ENCODE measurements at regions not wholly inside any gene's neighbourhood (a gene's known extent, or its start where the extent isn't known, plus 50 kb on each side); places are given as distances from the start of the nearest gene placed in this dataset.
"Not testable (repeated sequence)": the region's sequence is repeated elsewhere in the genome, so short reads cannot be mapped to it uniquely, and the experiment has no call there.

DNA sequence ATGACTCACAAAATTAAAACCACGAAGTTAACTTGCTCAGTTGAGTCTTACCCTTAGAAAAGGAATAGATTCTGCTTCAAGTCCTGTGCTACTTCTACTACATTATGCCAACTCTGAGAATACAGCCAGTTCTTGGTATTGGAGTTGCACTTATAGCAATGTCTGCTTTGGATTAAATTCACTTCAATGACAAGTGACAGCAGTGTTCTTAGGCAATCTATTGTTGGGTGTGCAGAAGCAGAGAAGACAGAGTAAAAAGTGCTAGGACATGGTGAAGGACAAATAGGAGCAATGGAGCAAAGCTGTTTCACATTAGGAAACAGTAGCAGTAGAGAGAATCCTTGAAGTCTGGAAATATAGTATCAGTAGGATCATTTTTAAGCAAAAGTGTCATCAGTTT lies 713.1 kb downstream of the SI start:
- no peak for DNase-seq

DNA sequence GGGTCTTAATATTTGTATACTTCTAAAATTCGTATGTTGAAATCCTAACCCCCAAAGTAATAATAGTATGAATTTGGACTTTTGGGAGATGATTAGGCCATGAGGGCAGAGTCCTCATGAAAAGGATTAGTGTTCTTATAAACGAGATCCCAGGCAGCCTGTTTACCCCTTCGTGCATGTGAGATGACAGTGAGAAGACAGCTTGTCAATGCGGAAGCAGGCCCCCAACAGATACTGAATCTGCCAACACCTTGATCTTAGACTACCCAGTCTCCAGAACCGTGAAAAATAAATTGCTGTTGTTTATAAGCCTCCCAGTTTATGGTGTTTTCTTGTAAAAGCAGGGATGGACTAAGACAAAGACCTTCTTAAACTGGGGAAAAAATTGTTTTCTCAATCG lies 714.2 kb downstream of the SI start:
- DNase-seq = no peak

GRCh38 chr3:164360738-164361406 lies 717.4 kb downstream of the SI start:
- DNase-seq = no peak

- DNase-seq = no peak
Observed at GRCh38 chr3:164360078-164360578, 718.2 kb downstream of the SI start.

DNA sequence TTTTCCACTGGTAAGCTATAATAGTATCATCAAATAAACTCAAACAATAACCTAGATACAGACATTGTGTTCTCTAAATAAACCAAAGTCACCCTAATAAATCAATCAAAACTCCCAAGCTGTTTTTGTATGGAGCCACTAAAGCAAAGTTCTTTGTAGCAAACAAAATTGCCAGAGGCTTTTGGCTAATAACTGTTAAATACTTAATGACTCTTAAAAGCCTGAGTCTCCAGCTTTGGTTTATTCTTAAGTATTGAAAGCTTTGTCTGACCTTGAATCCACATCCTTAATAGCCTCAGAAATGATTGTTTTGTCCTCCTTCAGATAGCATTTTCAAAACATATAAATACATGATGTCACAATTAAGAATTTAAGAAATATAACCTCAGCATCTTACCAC lies 725.3 kb downstream of the SI start:
- no peak for DNase-seq

GRCh38 chr3:164351131-164351530 lies 727.2 kb downstream of the SI start:
- DNase-seq = no peak

GRCh38 chr3:164342206-164342605 lies 736.1 kb downstream of the SI start:
- DNase-seq = not testable (repeated sequence)

DNA sequence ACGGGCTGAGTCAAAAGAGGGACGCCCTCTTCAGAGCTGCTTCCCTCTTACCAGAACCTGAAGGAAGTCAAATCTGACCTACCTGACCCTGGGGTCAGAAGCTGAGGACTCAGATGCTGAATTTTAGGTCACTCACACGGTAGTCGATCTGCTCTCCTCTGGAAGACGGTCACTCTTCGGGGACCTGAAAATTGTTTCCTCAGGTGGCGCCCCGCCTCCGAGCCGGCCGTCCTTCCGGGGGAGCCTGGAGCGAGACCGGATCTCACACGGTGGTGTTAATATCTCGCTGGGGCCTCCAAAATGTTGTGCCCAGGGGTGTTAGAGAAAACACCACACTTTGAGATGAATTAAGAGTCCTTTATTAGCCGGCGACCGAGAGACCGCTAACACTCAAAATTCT lies 737.2 kb downstream of the SI start:
- no peak for DNase-seq

DNA sequence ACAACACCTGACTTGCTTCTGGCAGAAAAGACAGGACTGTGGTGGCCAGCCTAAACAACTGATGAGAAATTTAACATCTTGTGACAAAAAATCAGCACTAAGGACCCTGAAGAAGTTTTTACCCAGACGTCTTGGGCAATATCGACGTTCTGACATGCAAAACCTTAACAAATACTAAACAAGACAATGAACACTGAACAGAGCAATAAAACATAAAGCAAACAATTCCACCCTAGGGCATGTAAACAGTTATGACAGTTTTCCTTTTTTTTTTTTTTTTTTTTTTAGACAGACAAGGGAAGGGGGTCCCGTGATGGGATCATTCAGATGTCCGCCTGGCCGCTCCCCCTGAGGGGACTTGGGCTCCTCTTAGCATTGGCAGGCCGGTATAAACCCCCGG lies 738.0 kb downstream of the SI start:
- DNase-seq = no peak

- peak; percentile 27 for DNase-seq
Observed at GRCh38 chr3:164332831-164333802, 745.2 kb downstream of the SI start.

- no peak for DNase-seq
Observed at GRCh38 chr3:164326714-164327113, 751.6 kb downstream of the SI start.

DNA sequence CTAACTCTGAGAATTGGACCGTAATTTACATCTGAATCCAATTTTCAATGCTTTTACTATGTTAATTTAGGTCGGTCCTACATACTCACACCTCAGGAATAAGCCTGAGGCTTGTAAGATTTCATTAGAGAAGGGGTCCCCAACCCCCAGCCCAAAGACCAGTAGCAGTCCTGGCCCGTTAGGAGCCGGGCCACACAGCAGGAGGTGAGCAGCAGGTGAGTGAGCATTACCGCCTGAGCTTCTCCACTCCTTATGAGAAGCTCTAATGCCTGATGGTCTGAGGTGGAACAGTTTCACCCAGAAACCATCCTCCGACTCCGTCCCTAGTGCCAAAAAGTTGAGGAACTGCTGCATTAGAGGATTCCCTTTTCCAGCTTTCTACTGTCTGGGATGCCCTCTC lies 757.3 kb downstream of the SI start:
- no peak for DNase-seq

DNA sequence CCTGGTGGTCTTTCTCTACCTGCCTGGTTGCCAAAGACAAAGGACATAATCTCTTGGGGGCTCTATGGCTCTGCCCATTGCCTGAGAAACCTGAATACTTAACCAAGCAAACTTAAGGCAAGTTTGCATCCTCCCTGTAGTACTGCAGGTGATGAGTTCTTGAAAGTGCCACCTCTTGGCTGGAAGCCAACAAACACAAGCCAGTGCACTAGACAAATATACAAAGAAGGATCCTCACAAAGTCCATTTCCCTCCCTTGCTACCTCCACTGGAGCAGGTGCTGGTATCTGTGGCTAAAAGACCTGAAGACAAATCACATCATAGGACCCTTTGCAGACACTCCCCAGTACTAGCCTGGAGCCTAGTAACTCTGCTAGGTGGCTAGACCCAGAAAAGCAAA lies 772.3 kb downstream of the SI start:
- DNase-seq = no peak

DNA sequence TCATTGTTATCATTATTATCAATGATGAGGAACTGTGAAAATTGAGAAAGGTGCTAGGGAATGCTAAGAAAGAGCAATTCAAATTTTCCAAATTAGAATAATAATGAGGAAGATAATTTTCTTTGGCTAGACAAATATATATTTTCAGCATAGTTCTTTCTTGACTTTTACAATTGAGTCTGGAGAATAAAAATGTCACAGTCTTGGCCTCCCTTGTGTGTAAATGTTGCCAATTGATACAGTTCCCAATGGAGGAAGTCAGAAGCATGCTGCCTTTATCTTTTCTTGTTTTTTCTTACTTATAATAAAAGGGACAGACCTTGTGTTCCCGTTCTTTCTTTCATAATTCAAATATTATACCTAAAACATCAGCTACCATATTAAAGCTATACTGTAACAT lies 774.4 kb downstream of the SI start:
- no peak for DNase-seq

- no peak for DNase-seq
Observed at GRCh38 chr3:164302622-164303021, 775.7 kb downstream of the SI start.

GRCh38 chr3:164291486-164291885 lies 786.8 kb downstream of the SI start:
- not testable (repeated sequence) for DNase-seq

- no peak for DNase-seq
Observed at GRCh38 chr3:164278550-164278949, 799.7 kb downstream of the SI start.

- DNase-seq = no peak
Observed at GRCh38 chr3:164267053-164267452, 811.2 kb downstream of the SI start.

DNA sequence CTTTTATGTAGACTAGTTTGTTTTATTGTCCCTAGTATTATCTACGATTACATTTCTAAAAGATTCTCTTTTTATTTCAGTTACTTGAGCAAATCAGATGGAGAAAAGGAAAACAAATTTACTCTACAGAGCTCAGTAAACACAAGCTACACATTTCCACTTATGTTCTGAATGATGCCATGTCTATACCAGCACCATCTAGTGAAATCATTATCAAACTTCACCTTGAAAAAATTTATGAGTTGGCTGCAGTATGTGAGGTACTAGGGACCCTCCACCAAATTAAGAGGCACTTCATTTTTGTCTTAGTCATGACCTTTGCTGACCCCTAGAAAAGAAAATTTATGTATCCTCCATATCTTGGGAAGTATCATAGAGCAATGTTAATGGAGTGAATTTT lies 827.4 kb downstream of the SI start:
- no peak for DNase-seq

- DNase-seq = no peak
Observed at GRCh38 chr3:164236851-164237250, 841.4 kb downstream of the SI start.

DNA sequence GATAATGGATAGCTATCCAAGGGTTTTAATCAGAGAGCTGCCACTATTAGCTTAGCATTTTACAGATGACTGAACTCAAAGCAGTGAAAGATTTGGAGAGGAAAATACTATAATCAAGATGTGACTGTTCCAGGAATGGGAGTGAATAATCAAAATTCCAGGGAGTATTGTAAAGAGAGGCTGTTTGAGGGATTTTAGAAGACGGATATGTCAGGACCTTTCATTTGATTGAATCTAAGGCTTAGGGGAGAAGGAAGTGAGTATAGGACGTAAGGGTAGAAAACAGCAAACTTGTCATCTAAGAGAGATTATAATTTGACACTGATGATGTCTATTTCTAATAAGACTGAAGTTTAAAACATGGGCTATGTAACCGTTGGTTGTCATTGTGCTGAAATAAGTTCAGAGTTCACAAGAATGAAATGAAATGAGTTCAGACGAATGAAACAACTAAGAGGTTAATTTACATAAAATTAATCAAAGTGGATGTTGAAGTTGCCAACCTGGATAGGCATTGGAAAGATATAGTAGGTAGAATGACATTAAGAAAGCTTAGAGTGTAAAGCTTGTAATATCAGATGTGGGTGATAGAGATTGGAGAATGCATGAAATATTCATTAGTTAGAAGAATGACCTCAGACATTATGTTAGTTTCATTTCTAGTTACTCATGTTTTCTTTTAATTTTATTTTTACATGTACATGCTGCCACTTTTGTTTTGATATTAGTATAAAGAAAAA lies 842.8 kb downstream of the SI start:
- DNase-seq = no peak

DNA sequence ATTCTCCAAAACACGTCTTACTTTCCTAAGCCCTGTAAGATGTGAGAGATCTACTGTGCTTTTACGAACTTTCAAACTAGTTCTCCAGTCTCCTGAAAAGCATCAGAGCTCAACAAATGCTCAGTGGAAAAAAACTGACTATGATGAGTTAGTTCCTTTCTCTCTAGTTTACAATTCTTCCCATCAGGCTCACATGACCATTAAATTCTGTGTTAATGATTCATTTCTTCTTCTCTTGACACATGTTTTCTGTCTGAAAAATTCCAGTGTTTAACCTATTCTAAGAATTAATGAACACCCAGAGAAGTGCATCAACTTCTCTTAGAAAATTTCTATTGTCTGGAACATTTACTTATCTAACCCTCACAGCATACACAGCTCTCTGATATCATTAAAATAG lies 844.3 kb downstream of the SI start:
- no peak for DNase-seq

GRCh38 chr3:164231718-164232117 lies 846.6 kb downstream of the SI start:
- no peak for DNase-seq

Data from NCI-H524 treated with DMSO at 0.1 percent for 48 hours (cell line).